Motor neuron (in vitro differentiated cells): ENCODE measurements at regions not wholly inside any gene's neighbourhood (a gene's known extent, or its start where the extent isn't known, plus 50 kb on each side); places are given as distances from the start of the nearest gene placed in this dataset.

Experiments
- ATAC-seq, 8 experiments: fragments of 200-7000 bp; cut with Tn5 transposase; replicated peaks in 6 of 8; 2 replicates each; pipeline ENCODE4 v1.8.0; 2021; ENCODE audit warnings: mild to moderate bottlenecking in 8 of 8, moderate library complexity in 8 of 8
- H3K27ac ChIP-seq, 2 donors: fragments of 250-450 bp; sonication (Bioruptor Pico); 2 replicates each; pipeline ENCODE4 v1.9.0; 2021; ENCODE audit warnings: antibody characterized with exemption in 2 of 2, mild to moderate bottlenecking in 2 of 2, moderate library complexity in 1 of 2
- H3K4me1 ChIP-seq, 2 donors: fragments of 250-450 bp; sonication (Bioruptor Pico); replicated peaks in 1 of 2; 2 replicates each; pipeline ENCODE4 v1.6.1; 2021; ENCODE audit warnings: antibody characterized with exemption in 2 of 2, mild to moderate bottlenecking in 2 of 2, moderate library complexity in 1 of 2
- H3K4me3 ChIP-seq, 5 donors: fragments of 250-450 bp; sonication (Bioruptor Pico); 2 replicates each; pipeline ENCODE4 v1.9.0; 2021; ENCODE audit warnings: antibody characterized with exemption in 5 of 5, mild to moderate bottlenecking in 5 of 5, moderate library complexity in 4 of 5
- WGBS, 10 experiments: fragments of 450-650 bp; shearing (Covaris generic); methylation state at CpG; one replicate each; pipeline ENCODE4 v1.0.0; 2022; 5-methylcytosine and 5-hydroxymethylcytosine counted together
- in situ Hi-C, 9 experiments: fragments of 400-800 bp; cut with MboI; loops; one replicate each; pipeline ENCODE4 v1.15.0; 2021; ENCODE audit warnings: low sequenced_read_pairs in 9 of 9, low pct_unique_long_range_greater_than_20kb in 2 of 9; ENCODE audit not compliant: unreplicated experiment in 9 of 9

DNA sequence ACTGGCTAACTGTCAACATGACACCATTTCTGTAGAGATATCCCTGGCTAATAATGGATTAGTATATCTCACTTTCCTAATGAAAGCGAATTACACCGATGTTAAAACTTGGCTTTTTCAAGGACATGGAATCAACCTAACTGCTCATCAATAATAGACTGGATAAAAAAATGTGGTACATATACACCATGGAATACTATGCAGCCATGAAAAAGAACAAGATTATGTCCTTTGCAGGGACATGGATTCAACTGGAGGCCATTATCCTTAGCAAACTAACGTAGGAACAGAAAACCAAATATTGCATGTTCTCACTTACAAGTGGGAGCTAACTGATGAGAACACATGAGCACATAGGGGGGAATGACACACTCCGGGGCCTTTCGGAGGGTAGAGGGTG is 62.6 kb downstream of the ZIC1 start:
- no peak overlapping the region for H3K4me3 ChIP-seq
- H3K27ac ChIP-seq = no peak overlapping the region
- 33 to 100% (median 78%) methylated on average over 1 to 5 of the region's 5 CpGs for WGBS, 10 experiments
- H3K4me1 ChIP-seq = no peaks in the 10 kb centered on the region
- ATAC-seq = no peak
- in situ Hi-C loops = no loop called here

DNA sequence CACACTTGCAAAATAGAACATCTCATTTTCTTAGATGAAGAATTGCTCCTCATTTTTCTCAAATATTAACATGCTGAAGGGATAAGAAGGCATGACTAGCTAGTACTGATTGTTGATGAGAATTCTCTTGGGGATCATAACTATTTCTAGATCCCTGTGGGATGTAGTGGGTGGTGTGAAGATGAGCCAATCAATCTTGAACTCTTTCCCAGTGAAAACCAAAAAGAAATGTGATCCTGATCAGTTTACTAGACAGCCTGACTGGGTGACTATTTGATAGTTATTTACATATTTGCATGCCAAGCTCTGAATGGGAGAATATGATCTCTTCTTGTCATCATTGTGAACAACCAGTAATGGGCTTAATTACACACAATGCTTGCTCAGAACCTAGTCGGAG is 63.7 kb downstream of the ZIC1 start:
- in situ Hi-C loops = no loop called here
- 40 to 100% (median 100%) methylated on average over 1 of the region's 1 CpG; no CpG with 5 or more reads in 7 of the 10 experiments for WGBS, 10 experiments
- Histone ChIP-seq H3K4me1 (no peaks in the 10 kb centered on the region), H3K27ac (no peak overlapping the region), H3K4me3 (no peak overlapping the region)
- ATAC-seq = no peak

DNA sequence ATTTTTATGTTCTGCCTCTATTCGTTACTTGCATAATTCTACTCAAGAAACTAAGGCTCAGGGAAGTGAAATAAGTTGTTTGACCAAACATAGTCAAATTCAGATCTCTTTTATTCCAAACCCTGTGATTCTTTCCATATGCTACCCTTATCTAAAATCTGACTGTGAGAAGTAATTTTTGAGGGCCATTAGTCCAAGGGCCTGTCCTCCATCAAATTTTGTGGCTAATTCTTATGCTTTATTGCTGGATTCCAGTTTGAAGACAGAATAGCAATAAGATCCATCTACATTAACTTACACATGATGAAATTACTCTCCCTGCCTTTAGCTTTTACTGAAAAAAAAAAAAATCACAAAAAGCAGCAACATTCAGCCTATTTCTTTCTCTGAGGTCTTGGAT is 74.0 kb downstream of the ZIC1 start:
- Histone ChIP-seq H3K4me3 (no peak overlapping the region), H3K27ac (no peak overlapping the region), H3K4me1 (peaks cover 0 to 2% of the 10 kb centered on the region in 2 donors)
- ATAC-seq = no peak
- in situ Hi-C loops = no loop called here
- WGBS, 10 experiments = 67 to 100% (median 86%) methylated on average over 1 of the region's 1 CpG; no CpG with 5 or more reads in 3 of the 10 experiments

DNA sequence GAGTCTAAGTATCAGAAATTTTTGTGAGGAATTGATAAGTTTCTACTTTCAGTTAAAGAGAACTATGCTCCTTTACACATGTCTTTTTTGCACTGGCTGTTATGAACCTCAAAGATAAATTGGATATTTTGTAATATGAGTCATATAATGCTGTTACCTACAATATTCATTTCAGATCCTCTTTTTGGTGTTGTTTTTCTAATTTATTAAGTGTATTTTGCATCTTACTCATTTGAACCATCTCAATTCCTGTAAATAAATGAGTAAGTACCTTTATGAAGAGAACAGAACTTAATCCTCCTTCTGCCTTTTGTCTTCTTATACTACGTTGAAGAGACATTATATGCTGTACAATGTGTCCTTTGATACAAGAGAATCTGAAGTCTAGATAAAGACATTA is 74.4 kb downstream of the ZIC1 start:
- in situ Hi-C loops = no loop called here
- Histone ChIP-seq H3K4me3 (no peak overlapping the region), H3K4me1 (peaks cover 0 to 2% of the 10 kb centered on the region in 2 donors), H3K27ac (no peak overlapping the region)
- ATAC-seq = no peak
- WGBS, 10 experiments = 8 to 100% (median 82%) methylated on average over 1 of the region's 1 CpG; no CpG with 5 or more reads in 2 of the 10 experiments

DNA sequence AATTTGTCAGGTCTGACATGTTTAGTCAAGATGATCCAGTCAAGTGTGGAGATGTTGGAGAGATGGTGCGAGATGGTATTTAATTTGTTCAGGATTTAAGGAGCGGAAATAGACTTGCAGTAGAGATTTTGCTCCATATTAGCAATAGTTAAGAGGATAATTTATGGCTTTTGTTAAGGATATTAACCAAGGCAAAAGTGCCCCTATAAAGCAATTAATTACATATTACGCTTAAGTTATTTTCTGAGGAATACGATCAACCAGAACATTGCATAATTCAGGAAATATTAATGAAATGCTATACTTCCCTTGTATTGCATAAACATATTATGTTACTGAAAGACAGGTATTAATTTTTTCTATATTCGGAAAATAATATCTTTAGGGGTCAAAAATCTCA is 83.9 kb downstream of the ZIC1 start:
- Histone ChIP-seq H3K27ac (no peak overlapping the region), H3K4me3 (no peak overlapping the region), H3K4me1 (peaks cover 0 to 3% of the 10 kb centered on the region in 2 donors)
- no peak for ATAC-seq
- WGBS, 10 experiments = 74 to 100% (median 98%) methylated on average over 1 to 5 of the region's 5 CpGs
- in situ Hi-C loops = no loop called here

DNA sequence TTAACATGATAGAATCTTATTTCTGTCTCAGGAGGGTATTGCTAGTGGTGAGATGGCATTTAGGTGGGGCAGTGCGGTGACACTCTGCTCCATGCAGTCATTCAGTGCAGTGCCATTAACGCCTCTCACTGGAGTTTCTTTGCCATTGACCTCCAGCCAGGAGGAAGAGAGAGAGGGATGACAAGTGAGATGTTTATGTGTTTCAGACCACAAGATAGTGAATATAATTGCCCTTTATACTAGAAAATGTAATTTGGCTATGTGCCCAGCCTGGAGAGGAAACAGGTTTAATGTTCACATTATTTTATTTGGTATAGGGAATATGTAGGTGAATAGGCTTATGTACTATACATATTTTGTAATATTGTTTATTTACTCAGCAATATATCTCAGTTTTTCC is 84.5 kb downstream of the ZIC1 start:
- 80 to 100% (median 93%) methylated on average over 1 to 2 of the region's 2 CpGs; no CpG with 5 or more reads in 4 of the 10 experiments for whole genome bisulfite sequencing, 10 experiments
- in situ Hi-C loops = no loop called here
- Histone ChIP-seq H3K27ac (no peak overlapping the region), H3K4me3 (no peak overlapping the region), H3K4me1 (peaks cover 0 to 3% of the 10 kb centered on the region in 2 donors)
- ATAC-seq = no peak

DNA sequence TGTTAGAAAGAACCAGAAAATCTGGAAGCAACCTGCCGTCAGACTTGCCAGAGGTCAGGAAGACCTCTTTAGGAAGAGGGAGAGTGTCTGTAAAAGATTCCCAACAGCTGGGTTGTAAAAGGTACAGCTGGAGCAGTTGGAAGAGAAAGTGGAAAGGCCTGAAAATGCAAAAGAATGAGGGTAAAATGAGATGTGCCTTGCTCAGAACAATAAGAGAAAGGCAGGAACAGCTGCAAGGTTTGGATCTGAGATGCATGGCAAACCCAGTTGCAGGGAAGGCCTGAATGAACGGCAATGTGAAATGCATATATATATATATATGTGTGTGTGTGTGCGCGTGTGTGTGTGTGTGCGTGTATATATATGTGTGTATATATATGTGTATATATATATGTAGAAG is 88.1 kb downstream of the ZIC1 start:
- no peak for ATAC-seq
- Histone ChIP-seq H3K27ac (no peak overlapping the region), H3K4me3 (no peak overlapping the region), H3K4me1 (no peaks in the 10 kb centered on the region)
- WGBS, 10 experiments = 67 to 100% (median 80%) methylated on average over 1 to 5 of the region's 5 CpGs; no CpG with 5 or more reads in 1 of the 10 experiments
- in situ Hi-C loops = no loop called here

DNA sequence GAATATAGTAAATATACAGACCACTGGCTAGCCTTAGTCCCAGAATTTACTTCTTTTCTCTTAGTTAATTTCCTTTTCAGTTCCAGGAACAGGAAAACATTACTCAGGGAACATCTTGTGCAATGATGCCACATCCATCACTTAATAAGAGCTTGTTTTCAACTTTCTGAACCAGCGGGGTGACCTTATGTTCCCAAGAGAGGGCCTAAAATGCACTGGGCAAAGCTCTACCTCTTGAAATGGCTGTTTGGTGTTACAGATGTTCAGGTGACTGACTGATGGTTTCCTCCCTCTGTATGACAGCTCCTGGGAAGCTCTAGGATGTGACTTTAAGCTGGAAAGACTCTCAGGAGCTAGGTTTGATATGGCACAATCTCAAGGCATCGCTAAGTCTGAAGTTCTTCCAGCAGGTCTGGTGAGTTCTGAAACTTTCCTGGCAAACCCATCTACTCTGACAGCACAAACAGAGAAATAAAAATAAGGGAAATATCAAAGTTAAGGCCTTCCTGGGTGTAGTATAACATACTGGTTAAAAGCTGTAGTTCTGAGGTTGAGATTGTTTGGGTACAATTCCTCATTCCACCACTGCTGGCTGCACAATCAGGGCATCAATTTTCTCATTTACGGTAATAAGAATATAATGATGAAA is 98.6 kb downstream of the ZIC1 start:
- Histone ChIP-seq H3K4me1 (no peaks in the 10 kb centered on the region), H3K27ac (no peak overlapping the region), H3K4me3 (no peak overlapping the region)
- WGBS, 10 experiments = 21 to 100% (median 97%) methylated on average over 1 to 3 of the region's 3 CpGs; no CpG with 5 or more reads in 2 of the 10 experiments
- peak in 1 of 8 experiments; percentile 41 for ATAC-seq
- in situ Hi-C loops = no loop called here

DNA sequence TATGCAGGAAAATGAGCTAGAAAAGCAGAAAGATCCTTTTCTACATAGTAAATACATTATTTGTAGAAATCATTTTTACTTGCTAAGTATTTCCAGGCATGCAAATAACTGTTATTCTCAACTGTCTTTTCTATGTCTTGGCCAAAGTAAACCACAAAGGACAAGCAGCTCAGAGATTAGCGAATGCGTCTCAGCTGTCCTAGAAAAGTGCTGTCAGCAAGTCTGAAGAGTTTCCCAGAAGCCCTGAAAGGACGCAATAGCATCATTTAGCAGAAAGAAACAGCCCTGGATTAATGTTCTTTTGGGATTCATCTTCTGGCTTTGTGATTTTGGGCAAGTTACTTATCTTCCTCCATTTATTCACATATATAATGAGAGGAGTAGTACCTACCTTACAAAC is 100.3 kb downstream of the ZIC1 start:
- no peak overlapping the region for H3K4me3 ChIP-seq
- no peak for ATAC-seq
- no peaks in the 10 kb centered on the region for H3K4me1 ChIP-seq
- in situ Hi-C loops = no loop called here
- WGBS, 10 experiments = 49 to 100% (median 84%) methylated on average over 3 of the region's 3 CpGs; no CpG with 5 or more reads in 3 of the 10 experiments
- no peak overlapping the region for H3K27ac ChIP-seq

DNA sequence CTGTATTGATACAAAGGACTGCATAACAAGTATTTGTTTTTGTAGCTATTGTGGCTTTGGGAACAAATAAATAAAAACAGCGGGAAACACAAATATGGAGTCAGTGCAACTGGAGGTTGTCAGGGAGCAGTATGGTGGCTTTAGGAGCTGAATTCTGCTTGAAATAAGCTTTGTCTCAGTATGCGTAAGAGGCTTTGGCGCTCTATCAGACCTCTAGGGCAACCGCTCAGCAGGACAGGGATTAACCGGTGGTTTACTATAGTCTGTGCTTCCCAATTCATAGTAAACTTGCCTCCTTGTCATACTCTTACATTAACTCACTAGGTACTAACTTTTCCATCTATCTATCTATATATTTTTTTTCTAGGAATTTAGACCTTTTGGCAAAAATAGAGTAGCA is 104.6 kb downstream of the ZIC1 start:
- H3K27ac ChIP-seq = no peak overlapping the region
- in situ Hi-C loops = no loop called here

DNA sequence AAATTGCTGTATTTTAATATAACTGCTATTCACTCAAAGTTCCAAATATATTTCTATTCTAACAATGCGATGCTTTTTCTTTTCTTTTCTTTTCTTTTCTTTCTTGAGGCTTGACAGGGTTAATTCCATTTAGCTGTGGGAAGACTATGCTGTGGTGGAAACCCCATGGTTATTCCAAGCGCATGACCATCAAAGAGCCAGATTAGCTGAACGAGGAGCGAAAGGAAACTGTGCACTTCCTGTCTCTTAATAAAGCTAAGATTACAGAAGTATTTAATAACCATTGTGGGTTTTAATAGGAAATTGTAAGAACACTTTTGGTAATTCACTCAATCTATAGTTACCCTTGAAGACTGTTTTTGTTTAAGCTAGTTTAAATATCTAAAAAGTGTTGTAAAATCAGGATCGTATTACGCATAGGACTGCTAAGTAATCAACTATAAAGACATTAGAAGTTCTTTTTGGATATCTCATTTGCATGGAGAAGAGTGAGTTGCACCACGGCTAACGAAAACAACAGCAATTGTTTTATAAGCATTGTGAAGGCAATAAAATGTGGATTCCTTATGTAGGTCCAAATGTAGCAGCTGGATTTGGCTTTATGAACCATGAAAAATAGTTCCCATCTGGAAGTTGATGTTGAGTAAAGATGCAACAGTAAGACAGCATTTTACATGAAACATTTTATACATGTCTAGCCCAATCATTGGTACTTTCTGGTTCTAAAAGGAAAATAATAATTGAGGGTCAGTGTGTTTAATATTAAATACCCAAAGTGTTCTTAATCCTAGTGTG is 105.4 kb downstream of the ZIC1 start:
- 53 to 93% (median 83%) methylated on average over 4 to 8 of the region's 8 CpGs for WGBS, 10 experiments
- in situ Hi-C loops = no loop called here
- no peak for ATAC-seq
- no peak overlapping the region for H3K27ac ChIP-seq
- no peak overlapping the region for H3K4me3 ChIP-seq
- no peaks in the 10 kb centered on the region for H3K4me1 ChIP-seq

More for the DNA sequence above, 104.6 kb downstream of the ZIC1 start:
- ATAC-seq = no peak
- Histone ChIP-seq H3K4me1 (no peaks in the 10 kb centered on the region), H3K4me3 (no peak overlapping the region)
- WGBS, 10 experiments = 52 to 100% (median 94%) methylated on average over 1 to 5 of the region's 5 CpGs; no CpG with 5 or more reads in 2 of the 10 experiments

DNA sequence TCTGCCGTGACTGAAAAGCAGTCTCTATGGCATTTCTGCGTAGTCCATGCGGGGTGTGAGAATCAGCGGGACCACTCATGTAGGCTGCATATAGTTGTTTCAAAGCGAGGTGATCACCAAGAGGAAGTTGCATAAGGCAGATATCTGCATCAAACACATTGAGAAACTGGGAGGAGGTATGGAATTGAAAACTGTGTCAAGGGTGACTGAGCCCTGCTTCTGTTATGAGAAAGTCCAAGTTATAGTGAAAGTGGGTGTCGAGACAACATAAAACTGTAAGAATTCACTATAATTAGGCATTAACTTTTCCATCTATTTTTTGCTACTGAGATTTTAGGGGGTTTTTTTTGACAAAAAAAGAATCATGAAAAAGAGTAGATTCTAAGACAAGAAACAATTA is 109.3 kb downstream of the ZIC1 start:
- WGBS, 10 experiments = 86 to 100% (median 97%) methylated on average over 1 to 6 of the region's 6 CpGs; no CpG with 5 or more reads in 1 of the 10 experiments
- in situ Hi-C loops = no loop called here
- ATAC-seq = no peak
- H3K27ac ChIP-seq = no peak overlapping the region
- no peak overlapping the region for H3K4me3 ChIP-seq
- no peaks in the 10 kb centered on the region for H3K4me1 ChIP-seq

DNA sequence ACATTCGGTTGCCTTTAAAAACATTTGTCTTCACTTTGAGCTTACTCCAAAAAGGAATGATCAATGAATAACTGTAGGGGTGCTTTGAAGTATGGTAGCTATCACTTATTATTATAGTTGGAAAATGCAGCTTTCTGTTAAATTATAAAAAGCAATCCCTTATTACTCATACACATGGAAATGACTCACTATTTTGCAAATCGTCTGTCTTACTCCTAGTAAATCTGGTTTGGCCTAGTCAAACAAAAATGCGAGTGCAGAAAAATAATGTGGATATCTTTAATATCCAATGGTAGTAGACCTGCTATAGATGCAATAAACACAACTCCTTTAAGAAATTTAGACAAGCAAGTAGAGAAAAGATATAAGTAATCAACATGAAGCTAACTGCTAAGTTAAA is 112.5 kb downstream of the ZIC1 start:
- peak in 2 of 8 experiments; percentile 69 to 82 for ATAC-seq
- H3K4me1 ChIP-seq = no peaks in the 10 kb centered on the region
- WGBS, 10 experiments = 0 to 97% (median 73%) methylated on average over 2 to 3 of the region's 3 CpGs; no CpG with 5 or more reads in 1 of the 10 experiments

More for the DNA sequence above, 112.5 kb downstream of the ZIC1 start:
- Histone ChIP-seq H3K4me3 (no peak overlapping the region), H3K27ac (no peak overlapping the region)
- in situ Hi-C loops = no loop called here
